ENCODE measurements at regions not wholly inside any gene's neighbourhood (a gene's known extent, or its start where the extent isn't known, plus 50 kb on each side); places are given as distances from the start of the nearest gene placed in this dataset.

DNA sequence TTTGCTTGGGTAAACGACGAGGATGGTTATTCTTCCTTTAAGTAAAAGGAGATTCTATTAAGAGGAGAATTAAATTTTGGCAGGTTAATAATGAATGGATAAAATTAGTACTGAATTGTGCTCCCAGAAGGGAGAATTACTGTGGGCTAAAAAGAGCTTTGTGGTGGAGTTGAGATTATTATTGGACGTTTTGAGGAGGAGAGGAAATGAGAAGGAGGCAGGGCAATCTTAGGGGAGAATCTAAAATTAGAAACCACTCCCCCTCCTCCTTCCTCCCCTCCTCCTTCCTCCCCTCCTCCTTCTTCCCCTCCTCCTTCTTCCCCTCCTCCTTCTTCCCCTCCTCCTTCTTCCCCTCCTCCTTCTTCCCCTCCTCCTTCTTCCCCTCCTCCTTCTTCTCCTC lies 331.8 kb downstream of the PRL start:
- intact Hi-C loops (cut with micrococcal nuclease), result no loop called here
- TF ChIP-seq, protein P1, sequence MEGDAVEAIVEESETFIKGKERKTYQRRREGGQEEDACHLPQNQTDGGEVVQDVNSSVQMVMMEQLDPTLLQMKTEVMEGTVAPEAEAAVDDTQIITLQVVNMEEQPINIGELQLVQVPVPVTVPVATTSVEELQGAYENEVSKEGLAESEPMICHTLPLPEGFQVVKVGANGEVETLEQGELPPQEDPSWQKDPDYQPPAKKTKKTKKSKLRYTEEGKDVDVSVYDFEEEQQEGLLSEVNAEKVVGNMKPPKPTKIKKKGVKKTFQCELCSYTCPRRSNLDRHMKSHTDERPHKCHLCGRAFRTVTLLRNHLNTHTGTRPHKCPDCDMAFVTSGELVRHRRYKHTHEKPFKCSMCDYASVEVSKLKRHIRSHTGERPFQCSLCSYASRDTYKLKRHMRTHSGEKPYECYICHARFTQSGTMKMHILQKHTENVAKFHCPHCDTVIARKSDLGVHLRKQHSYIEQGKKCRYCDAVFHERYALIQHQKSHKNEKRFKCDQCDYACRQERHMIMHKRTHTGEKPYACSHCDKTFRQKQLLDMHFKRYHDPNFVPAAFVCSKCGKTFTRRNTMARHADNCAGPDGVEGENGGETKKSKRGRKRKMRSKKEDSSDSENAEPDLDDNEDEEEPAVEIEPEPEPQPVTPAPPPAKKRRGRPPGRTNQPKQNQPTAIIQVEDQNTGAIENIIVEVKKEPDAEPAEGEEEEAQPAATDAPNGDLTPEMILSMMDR (IDR thresholded peaks at IDR 0.05), result no peak
- Mint-ChIP-seq H3K27ac (no peak overlapping the region), H3K36me3 (no peaks in the 10 kb centered on the region), H3K9me3 (no peaks in the 10 kb centered on the region), H3K4me3 (no peak overlapping the region), H3K4me1 (peaks cover 0 to 5% of the 10 kb centered on the region in 2 donors), H3K27me3 (ENCODE audit: low read depth in 2 of 2) (no peaks in the 10 kb centered on the region)
- Histone ChIP-seq H3K36me3 (ENCODE audit: control insufficient read depth, insufficient read depth, low read length) (no peaks in the 10 kb centered on the region), H3K4me3 (ENCODE audit: low read length) (no peak overlapping the region), H3K27ac (ENCODE audit: low read length) (no peak overlapping the region), H3K27me3 (ENCODE audit: control insufficient read depth, insufficient read depth, low read length) (no peaks in the 10 kb centered on the region), H3K9me3 (ENCODE audit: control insufficient read depth, insufficient read depth, low read length) (no peaks in the 10 kb centered on the region), H3K4me1 (ENCODE audit: control insufficient read depth, insufficient read depth, low read length) (no peaks in the 10 kb centered on the region)
- no peak for ATAC-seq
- 96% methylated on average over 2 of the region's 3 CpGs for WGBS (ENCODE audit: insufficient coverage)
- no peak for DNase-seq

DNA sequence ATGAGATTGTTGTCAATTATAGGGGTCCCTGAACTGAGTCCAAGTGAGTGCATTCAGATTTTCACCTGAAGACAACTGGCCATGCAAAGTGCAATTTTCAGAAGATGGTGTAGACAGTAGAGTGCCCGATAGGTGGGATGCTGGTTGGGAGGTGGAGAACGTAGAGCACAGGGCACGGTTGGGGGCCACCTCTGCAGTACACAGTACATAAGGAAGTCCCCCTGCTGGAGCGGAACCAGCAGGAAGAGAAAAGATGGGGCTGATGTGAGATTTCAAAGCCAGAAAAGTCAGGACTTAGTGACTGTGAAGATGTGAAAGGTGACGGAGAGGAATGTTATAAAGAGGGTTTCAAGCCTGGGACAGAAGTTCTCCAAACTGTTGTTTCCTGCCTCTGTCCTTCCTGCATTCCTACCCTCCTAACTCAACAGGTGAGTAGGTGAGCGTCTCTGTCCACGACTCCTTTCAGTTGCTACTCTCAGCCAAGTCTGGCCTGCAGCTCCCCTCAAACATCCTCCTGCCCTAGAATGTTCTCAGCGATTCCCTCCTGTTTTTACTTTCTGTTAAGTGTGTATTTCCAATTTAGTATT lies 330.8 kb downstream of the PRL start:
- intact Hi-C loops (cut with micrococcal nuclease), result no loop called here
- H3K4me3 Mint-ChIP-seq, result no peak overlapping the region
- H3K27ac ChIP-seq (ENCODE audit: low read length), result no peak overlapping the region
- TF ChIP-seq, protein P1 (IDR thresholded peaks at IDR 0.05), result no peak
- no peaks in the 10 kb centered on the region for H3K4me1 ChIP-seq (ENCODE audit: control insufficient read depth, insufficient read depth, low read length)
- DNase-seq (no peak), ATAC-seq (no peak)
- no peak overlapping the region for H3K27ac Mint-ChIP-seq
- no peaks in the 10 kb centered on the region for H3K27me3 ChIP-seq (ENCODE audit: control insufficient read depth, insufficient read depth, low read length)
- WGBS (ENCODE audit: insufficient coverage), result 74% methylated on average over 7 of the region's 8 CpGs
- no peak overlapping the region for H3K4me3 ChIP-seq (ENCODE audit: low read length)
- H3K27me3 Mint-ChIP-seq (ENCODE audit: low read depth in 2 of 2), result no peaks in the 10 kb centered on the region
- peaks cover 0 to 5% of the 10 kb centered on the region in 2 donors for H3K4me1 Mint-ChIP-seq
- no peaks in the 10 kb centered on the region for H3K9me3 Mint-ChIP-seq
- H3K36me3 ChIP-seq (ENCODE audit: control insufficient read depth, insufficient read depth, low read length), result no peaks in the 10 kb centered on the region
- H3K36me3 Mint-ChIP-seq, result no peaks in the 10 kb centered on the region
- no peaks in the 10 kb centered on the region for H3K9me3 ChIP-seq (ENCODE audit: control insufficient read depth, insufficient read depth, low read length)

DNA sequence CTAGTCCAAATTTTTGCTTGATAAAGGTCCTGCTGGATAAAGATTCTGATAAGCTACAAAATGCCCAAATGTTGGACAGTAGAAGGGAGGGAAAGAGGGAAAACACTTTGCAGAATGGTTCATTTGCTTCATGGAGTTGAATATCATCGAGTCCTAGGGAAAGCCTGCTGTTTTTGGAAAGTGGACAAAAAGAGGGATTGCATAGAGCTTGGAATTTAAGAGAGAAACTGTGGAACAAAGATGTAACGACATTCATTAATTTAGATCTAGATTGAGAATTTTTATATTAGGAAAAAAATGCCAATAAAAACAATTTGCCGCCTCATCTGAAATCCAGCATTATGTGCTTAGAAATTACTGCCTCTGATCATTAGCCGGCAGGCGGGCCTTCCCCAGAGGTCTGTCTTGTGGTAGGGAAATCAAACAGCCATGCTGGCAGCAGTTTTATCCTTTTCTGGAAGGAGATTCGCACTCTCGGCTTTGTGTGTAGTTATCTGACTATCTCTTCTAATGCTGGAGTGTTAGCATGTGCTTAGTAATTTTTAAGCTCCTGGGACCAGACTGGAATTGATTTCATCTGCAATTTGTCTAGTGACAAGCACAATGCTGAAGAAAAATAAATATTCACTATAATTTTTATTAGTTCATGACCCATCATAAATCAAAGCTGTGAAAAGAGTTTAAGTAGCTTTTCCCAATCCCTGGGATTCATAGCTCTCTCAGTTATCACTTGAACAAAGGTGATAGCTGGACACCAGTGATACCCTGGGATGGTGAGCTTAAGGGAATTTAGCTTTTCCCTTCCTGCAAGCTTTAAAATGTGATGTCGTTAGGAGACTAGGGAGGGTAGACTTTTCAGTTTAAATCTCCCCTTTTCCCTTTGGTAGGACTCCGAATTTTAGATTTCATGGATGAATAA lies 329.5 kb downstream of the PRL start:
- no peaks in the 10 kb centered on the region for H3K36me3 Mint-ChIP-seq

More for the DNA sequence above, 329.5 kb downstream of the PRL start:
- TF ChIP-seq, protein P1 (IDR thresholded peaks at IDR 0.05), result no peak
- 90% methylated on average over 7 of the region's 9 CpGs for WGBS (ENCODE audit: insufficient coverage)
- intact Hi-C loops (cut with micrococcal nuclease), result no loop called here
- Histone ChIP-seq H3K9me3 (ENCODE audit: control insufficient read depth, insufficient read depth, low read length) (no peaks in the 10 kb centered on the region), H3K4me1 (ENCODE audit: control insufficient read depth, insufficient read depth, low read length) (no peaks in the 10 kb centered on the region), H3K4me3 (ENCODE audit: low read length) (no peak overlapping the region), H3K36me3 (ENCODE audit: control insufficient read depth, insufficient read depth, low read length) (no peaks in the 10 kb centered on the region), H3K27ac (ENCODE audit: low read length) (no peak overlapping the region), H3K27me3 (ENCODE audit: control insufficient read depth, insufficient read depth, low read length) (no peaks in the 10 kb centered on the region)
- peaks cover 0 to 5% of the 10 kb centered on the region in 2 donors for H3K4me1 Mint-ChIP-seq
- H3K27ac Mint-ChIP-seq, result no peak overlapping the region
- H3K27me3 Mint-ChIP-seq (ENCODE audit: low read depth in 2 of 2), result no peaks in the 10 kb centered on the region
- H3K4me3 Mint-ChIP-seq, result no peak overlapping the region
- no peak for ATAC-seq
- no peaks in the 10 kb centered on the region for H3K9me3 Mint-ChIP-seq
- no peak for DNase-seq
